Stimulated activated CD4-positive, alpha-beta T cell treated with anti-CD3 and anti-CD28 coated beads, Interleukin-1b, Interleukin-23, amount 100 ng/mL, for 24 hours (primary cell): ENCODE measurements at regions not wholly inside any gene's neighbourhood (a gene's known extent, or its start where the extent isn't known, plus 50 kb on each side); places are given as distances from the start of the nearest gene placed in this dataset.
"Not testable (repeated sequence)": the region's sequence is repeated elsewhere in the genome, so short reads cannot be mapped to it uniquely, and the experiment has no call there.

ENCODE experiments used
- DNase-seq, 4 experiments: peaks; one replicate each; pipeline ENCODE4 v3.0.0-alpha.2; 2020; ENCODE audit warnings: low read depth in 4 of 4, low spot score in 1 of 4

DNA sequence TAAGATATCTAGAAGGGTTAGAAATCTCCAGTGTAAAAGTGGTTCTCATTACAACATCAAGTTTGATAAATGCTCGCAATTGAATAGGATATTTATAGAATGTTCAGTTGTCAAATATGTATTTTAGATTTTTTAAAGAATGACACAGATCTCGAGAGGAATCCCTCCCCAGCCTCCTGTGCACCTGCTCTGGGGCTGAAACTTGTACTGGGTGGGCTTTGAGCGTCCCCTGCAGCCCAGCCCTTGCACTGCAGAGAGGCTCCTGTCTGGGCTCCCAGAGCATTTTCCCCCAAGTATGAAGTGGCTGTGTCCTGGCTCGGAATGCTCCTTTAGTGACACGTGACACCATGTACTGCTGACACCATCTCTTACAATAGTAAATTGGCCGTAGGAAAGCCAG is 499.6 kb downstream of the TMEM121 start:
- DNase-seq: no peak

DNA sequence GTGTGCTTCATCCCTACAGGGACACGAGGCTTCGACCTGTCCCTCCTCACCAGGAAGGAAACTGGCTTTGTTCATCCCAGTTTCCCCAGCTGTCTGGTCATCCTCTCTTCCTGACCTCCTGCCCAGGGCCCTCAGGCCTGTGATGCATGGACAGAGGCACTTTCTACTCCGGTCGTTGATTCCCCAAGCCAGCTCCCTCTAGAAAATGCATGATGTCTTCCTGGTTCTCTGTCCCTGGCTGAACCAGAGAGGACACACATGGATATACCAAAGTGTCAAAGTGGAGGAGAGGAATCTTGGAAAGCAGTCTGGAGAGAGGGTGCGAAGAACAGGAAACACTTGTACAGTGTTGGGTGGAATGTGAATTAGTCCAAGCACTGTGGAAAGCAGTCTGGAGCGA is 501.4 kb downstream of the TMEM121 start:
- not testable (repeated sequence) for DNase-seq

DNA sequence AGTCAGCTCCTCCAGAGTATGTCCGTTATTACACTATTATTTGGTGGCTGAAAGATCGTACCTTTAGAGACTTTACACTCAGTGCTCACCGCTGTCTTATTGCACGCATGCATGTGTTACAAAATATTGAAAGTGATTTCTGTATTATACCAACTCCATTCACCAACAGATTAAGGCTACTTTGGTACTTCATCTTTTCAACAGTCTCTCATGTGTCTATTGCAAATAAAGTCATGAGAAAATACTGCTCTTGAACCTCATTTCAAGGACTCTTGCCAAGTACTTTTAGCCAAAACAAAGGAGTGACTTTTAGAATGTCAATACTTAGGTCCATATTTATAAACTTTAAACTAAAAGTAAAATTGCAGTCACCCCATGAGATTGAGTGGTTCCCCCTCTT is 503.6 kb downstream of the TMEM121 start:
- no peak for DNase-seq

DNA sequence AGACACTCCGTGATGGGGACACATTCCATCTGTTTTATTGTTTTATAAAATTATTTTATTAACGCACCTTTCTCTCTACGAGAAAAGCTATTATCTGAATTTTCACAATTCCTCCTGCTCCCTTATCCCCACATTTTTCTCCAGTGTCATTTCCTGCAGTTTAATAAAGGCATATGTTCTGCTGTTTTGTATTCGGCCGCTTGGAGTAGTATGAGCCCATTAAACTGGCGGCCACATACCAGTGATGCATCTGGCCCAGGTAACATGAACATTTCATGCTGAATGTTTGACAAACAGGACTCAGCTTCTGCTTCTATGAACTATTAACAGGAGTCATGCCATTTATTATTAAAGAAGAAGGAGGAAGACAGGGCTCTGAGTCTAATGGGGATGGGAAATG is 511.0 kb downstream of the TMEM121 start:
- DNase-seq: no peak

DNA sequence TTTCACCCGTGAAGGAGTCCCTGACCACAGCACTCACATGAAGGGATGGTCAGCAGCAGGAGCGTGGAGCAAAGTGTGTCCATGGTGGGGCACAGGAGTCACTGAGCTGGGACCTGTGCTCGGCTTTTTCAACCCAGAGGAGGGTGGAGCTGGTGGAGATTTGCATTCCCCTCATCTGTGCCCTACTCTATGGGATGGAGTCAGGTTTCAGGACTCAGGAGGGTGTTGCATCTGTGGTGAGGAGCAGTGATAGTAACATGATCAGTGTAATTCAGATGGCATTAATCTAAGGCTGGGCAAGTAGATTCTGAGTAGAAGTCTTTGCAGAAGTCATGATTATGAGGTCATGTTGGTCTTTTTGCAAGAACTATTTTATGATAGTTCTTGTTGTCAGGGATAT is 511.9 kb downstream of the TMEM121 start:
- no peak for DNase-seq

DNA sequence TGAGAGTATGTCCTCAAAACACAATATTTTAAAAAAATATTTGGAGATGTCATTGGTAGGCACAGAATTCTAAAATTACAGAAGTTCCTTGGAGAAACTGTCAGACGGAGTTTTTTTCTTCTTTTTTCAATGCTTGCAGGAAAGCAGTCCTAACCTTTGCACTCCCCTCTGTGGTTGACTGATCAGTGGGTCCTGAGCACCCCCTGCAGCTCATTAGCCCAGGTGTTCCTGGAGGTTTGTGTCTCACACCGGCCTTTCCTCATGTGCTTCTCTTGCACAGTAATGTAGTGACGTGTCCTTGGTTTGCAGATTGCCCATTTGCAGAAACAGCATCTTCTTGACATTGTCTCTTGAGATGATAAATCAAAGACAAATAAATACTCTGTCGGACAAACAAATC is 513.0 kb downstream of the TMEM121 start:
- peak; percentile 34 to 46 (median 41) for DNase-seq

DNA sequence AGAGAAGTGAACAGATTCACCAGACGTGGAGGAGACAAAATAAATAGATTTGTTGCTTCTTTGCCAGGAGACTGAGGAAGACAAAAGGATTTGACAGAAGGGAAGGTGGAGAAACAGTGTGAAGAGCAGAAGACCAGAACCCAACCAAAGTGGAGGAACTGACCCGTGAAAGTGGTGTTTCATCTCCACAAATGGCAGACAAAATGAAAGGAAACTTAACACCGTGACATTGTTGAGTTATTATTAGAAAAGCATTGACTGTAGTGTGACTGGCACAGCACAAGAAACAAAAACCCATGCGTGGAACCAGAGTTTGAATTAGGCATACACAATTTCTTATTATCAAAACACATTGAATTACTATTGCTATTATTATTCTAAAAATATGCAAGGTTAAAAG is 518.1 kb downstream of the TMEM121 start:
- no peak for DNase-seq

DNA sequence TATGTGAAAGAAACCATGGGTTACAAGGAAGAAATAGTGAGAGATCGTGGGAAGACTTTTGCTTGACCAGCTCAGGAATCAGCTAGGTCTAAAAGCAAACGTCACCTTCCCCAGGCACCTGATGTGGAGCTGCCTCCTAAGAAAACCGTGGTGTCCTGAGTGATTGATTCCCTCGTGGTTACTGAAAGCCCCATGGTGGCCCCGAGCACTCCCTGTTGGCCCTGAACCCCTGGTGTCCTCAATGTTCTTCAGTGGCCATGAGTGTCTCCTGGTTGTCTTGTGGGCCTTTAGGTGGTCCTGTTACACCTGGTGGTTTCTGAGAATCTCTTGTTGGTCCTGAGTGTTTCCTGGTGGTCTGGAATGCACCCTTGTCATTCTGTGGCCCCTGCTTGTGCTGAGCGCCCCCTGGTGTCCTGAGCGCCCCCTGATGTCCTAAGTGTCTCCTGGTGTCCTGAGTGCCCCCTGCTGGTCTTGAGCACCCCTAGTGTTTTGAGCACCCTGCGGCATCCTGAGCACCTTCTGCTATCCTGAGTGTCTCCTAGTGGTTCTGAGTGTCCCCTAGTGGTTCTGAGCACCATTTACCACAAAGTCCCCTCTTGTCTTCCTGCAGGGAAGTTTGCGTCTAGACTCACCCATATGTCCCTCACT is 518.7 kb downstream of the TMEM121 start:
- peak; percentile 69 to 88 (median 77) for DNase-seq

DNA sequence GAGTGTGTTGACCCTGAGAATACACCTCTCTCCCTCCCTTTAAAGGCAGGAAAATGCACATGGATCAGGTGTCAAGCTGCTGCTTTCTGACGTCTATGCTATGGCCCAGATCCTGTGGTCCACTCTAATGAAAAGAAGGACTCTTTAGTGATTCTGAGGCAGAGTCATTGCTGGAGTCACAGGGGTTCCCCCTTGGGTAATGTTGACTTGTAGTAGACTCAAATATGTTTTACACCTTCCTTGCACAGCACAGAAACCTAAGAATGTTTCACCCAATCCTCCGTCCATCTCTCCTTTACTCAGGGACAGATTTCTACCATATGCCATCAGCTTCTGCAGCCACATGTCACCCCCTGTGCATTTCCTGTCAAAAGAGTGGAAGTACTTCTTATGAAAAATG is 525.4 kb downstream of the TMEM121 start:
- no peak for DNase-seq

DNA sequence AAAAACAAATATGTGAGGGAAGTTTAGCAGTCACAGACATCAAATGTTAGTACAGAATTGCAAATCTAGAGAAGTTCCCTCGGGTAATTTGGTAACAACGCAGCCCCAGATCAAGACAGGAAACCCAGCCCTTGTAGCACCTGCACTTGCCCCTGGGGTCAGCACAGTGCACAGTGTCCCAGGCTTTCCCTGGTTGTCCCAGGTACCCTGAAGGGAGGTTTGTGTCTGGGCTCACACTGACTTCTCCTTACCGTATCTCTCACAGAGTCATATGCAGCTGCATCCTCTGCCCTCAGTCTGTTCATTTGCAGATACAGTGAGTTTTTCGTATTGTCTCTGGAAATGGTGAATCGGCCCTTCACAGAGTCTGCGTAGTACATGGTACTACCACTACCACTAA is 528.9 kb downstream of the TMEM121 start:
- DNase-seq: no peak

DNA sequence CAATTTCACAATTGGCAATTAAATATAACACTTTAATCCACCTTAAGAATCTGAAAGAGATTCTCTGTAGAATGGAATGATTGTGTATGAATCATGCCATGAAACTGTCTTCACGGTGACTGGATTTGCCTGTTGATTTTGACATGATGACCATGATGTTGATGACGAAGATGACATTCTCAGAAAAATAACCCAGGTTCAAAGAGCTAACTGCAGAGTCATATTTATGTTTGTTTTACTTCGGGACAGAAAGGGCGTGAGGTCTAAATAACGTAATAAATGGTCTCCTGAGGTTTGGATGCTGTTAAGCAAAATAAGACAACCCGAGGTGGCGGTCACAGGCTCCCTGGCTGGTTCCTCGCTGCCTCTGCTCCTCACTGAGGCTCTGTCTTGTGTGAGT is 532.0 kb downstream of the TMEM121 start:
- DNase-seq: no peak

DNA sequence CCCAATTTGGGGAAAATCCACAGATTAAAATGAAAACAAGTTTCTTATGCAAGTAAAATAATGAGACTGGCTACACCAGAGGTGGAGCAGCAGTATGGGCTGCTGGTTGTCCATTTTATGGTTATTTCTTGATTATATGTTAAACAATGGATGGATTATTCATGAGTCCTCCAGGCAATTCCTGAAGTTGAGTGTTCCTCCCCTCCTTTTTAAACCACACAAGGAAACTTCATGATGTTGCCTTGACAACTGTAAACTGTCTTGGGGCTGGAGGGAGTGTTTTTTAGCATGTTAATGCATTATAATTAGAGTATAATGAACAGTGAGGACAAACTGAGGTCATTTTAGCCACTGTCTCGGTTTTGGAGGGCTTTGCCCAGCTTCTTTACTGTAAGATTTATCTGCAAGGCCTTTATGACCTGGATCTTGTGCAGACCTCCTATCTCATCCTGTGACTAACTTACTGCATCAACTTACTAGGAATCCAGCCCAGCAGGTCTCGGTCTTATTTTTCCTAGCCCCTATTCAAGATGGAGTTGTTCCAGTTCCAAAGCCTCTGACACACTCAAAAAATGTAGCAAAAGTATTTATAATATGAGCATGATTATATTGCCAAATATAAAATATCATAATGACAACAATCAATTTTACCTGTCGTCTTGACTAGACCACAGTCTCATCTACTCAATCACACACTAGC is 534.0 kb downstream of the TMEM121 start:
- no peak for DNase-seq

DNA sequence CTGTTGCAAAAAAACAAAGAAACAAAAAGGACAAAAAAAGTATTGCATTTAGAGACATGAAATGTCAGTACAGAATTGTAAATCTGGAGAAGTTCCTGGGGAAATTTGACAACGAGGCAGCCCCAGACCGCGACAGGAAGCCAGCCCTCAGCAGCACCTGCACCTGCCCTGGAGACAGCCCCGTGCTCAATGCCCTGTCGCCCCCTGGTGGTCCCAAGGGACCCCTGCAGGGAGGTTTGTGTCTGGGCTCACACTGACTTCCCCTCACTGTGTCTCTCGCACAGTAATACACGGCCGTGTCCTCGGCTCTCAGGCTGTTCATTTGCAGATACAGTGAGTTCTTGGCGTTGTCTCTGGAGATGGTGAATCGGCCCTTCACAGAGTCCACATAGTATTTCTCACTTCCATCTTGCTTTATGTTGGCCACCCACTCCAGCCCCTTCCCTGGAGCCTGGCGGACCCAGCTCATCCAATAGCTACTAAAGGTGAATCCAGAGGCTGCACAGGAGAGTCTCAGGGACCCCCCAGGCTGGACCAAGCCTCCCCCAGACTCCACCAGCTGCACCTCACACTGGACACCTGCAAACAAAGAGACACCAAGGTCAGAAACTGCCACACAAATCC is 535.6 kb downstream of the TMEM121 start:
- peak; percentile 35 to 72 (median 69) for DNase-seq

DNA sequence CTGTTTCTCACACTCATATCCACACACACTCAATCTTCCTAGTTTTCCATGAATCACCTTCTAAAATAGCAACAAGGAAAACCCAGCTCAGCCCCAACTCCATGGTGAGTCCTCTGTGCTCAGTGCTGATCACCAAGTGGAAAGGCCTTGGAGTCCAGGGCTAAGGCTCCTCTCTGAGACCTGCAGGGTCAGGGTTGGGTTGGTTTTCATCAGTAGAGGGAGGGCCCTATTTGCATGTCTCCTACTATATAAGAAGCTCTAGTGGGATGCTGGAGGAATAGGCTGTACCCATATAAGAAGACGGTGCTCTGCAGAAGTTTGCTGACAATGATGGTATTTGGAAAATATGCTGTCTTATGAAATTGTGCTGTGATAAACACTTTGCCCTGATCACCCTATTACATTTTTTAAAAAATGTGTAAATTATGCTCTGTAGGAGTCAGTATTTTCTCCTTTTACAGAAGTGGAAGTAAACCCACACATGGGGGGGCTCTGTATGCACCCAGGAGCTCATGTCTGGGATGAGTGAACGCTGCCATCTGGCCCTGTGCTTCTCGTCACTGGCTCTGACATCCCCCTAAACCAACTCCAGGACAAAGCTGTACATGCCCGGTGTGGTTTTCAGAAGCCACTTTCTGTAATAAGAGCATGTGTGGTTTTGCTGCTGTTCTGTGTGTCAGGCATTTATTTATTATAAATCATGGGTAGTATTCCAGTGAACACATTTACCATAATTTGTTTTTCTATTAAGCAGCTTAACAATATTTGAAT is 536.3 kb downstream of the TMEM121 start:
- no peak for DNase-seq

DNA sequence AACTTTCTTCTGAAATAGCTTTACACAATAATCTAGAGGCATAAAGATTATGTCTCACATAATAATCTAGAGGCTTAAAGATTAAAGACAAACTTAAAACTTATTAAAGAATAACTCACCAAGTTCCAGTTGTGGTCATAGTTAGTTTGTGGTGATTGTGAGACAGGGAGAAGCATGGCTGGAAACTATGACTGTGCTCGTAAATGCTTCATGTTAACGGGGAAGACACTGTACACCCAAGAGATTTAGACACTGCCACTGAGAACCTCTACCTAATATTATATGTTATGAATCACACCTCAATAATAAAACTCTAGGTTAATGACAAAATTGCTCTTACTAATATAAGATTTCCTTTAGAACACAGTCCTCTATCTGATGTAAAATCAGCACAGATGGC is 541.6 kb downstream of the TMEM121 start:
- no peak for DNase-seq

DNA sequence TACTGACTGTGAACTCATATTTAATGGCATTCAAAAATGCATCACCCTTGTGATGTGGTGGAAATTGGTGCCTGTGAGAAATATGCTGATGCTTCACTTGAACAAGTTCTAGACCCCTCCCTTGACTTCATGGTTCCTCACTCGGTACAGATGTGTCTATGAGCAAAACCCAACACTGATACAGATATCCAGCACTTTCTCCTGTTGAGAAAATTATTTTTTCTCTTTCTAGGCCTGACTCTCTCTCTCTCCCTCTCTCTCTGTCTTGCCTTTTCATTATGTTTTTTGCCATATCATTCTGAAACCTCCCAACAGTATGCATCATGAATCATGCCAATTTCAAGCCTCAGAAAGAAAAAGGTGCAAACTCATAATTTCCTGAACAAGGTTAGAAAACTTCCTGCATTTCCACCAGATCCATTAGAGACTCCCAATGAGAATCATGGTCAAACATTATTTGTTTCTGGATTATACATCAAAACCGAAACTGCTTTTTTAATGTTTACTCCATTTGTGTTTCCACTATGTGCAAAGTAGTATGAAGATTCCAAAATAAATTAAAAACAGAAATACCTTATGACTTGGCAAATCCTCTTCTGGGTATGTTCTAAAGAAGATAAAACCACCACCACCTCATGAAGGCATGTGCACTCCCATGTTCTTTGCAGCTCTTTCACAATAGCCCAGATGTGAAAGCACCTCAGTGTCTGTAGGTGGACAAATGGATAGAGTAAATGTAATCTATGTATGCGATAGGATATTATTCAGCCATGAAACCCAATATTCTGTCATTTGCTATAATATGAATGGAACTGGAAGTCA is 543.6 kb downstream of the TMEM121 start:
- no peak for DNase-seq

DNA sequence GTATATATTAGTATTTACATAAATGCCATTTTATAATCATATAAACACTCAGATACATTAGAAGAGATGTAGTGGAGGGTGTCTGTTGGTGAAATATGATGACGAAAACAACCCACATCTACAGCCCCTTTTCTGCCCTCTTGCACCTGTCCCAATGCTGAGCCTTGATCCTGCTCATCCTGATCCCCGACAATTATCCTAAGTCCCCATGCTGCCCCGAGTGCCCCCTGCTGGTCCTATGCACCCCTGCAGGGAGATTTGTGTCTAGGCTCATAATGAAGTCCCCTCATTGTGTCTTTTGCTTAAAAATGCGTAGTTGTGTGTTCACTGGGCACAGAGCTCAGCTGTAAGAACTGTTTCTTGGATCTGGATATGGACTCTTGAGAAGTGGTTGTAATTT is 554.5 kb downstream of the TMEM121 start:
- no peak for DNase-seq

DNA sequence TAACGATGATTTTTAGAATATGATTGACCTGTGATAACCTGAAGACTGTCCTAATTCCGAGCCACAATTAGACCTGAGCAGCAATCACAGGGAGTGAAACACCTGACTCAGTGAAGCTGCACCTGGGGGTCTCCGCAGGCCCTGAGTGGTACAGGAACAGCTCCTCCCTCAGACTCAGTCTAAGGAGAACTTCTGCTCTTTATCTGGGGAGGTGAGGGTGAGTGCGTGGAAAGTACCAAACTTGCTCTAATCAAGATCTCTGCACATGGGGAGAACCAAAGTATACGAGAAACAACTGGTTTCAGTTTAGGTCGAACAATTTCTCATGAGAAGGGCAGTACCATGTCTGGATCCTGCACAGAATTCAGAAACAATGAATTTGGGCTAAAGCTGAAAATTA is 555.3 kb downstream of the TMEM121 start:
- DNase-seq: not testable (repeated sequence)

DNA sequence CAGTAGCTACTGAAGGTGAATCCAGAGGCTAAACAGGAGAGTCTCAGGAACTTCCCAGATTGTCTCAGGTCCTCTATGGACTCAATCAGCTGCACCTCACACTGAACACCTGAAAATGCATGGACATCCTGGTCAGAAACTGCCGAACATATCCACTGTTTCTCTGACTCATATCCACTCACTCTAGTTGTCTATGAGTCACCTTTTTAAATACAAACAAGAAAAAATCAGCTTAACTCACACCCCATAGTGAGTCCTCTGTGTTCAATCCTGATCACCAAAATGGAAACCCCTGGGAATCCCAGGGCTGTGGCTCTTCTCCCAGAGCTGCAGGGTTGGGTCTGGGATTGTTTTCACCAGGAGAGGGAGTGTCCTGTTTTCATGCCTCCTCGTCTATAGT is 556.7 kb downstream of the TMEM121 start:
- no peak for DNase-seq

DNA sequence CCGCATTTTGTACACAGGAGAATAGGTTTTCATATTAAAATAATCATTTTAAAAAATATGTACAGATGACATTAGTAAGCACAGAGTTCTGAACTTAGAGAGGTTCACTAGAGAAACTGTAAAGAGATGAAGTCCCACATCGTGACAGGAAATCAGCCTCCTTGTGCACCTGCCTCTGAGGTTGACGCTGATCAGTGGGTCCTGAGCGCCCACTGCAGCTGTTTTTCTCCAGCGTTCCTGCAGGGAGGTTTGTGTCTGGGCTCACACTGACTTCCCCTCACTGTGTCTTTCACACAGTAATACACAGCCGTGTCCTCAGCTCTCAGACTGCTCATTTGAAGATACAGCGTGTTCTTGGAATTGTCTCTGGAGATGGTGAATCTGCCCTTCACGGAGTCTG is 561.5 kb downstream of the TMEM121 start:
- DNase-seq: no peak

DNA sequence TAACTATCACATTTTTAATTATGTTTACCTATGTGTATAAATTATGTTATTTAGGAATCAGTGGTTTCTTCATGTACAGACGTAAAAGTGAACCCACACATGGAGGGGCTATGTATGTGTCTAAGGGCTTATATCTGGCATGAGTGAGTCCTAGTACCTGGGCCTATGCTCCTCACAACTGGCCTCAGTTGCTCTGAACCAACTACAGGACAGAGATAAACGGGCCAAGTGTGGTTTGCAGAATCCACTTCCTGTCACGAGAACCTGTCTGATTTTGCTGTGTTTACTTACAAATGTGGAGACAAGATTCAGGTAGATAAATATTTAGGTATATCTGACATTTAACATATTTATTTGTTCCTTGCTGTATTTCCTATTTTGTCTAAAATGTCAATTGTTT is 562.5 kb downstream of the TMEM121 start:
- not testable (repeated sequence) for DNase-seq
